ENCODE measurements at regions not wholly inside any gene's neighbourhood (a gene's known extent, or its start where the extent isn't known, plus 50 kb on each side); places are given as distances from the start of the nearest gene placed in this dataset.

GRCh38 chr5:68055686-68056085, 159.9 kb upstream of the PIK3R1 start:
- no peak for ATAC-seq (ENCODE audit: low read depth)
- no peak overlapping the region for H3K27ac Mint-ChIP-seq

GRCh38 chr5:68054638-68055037, 160.9 kb upstream of the PIK3R1 start:
- no peak overlapping the region for H3K27ac Mint-ChIP-seq

More at GRCh38 chr5:68055686-68056085, 159.9 kb upstream of the PIK3R1 start:
- H3K9ac ChIP-seq (ENCODE audit: low read length): no peak overlapping the region
- CTCF ChIA-PET: interaction anchor here (0.6 kb wide), 1 partner anchor 9 kb away, joined by 3 read pairs; no protein-coding TSS in a partner anchor
- WGBS (ENCODE audit: insufficient coverage): no CpG with 5 or more reads among the region's 1 CpG
- H3K9me3 ChIP-seq (ENCODE audit: control extremely low read depth in 1 of 3, control insufficient read depth in 2 of 3, insufficient read depth in 1 of 3, low read length in 2 of 3): no peaks in the 10 kb centered on the region
- H3K27me3 ChIP-seq (replicated peaks in 1 of 4; ENCODE audit: control extremely low read depth in 1 of 4, control insufficient read depth in 3 of 4, insufficient read depth in 4 of 4, low read length in 3 of 4): peaks cover 0 to 3% (median 0%) of the 10 kb centered on the region in 4 experiments
- DNase-seq: no peak
- POLR2A ChIA-PET: no interaction called here
- no peak overlapping the region for H3K27ac ChIP-seq (ENCODE audit: low read length in 2 of 2)
- no peaks in the 10 kb centered on the region for H3K36me3 ChIP-seq (replicated peaks in 1 of 2; ENCODE audit: control extremely low read depth in 1 of 2, control insufficient read depth in 1 of 2, extremely low read depth in 1 of 2, insufficient read depth in 2 of 2, low read length in 1 of 2)
- Mint-ChIP-seq H3K9me3 (ENCODE audit: insufficient read depth) (peaks cover 2% of the 10 kb centered on the region), H3K4me3 (no peak overlapping the region), H3K27me3 (peaks cover 21% of the 10 kb centered on the region), H3K4me1 (no peaks in the 10 kb centered on the region)
- no peaks in the 10 kb centered on the region for H4K20me1 ChIP-seq (ENCODE audit: control insufficient read depth, insufficient read depth, low read length, poor library complexity, severe bottlenecking)
- H2AFZ ChIP-seq (ENCODE audit: insufficient read depth, low read depth, low read length, poor library complexity, severe bottlenecking): no peak overlapping the region
- TF ChIP-seq CTCF (IDR thresholded peaks at IDR 0.05) (no peak), EZH2 (IDR thresholded peaks at IDR 0.05; ENCODE audit: borderline replicate concordance, insufficient read depth, low read depth, low read length, poor library complexity, severe bottlenecking) (no peak)
- intact Hi-C loops (cut with micrococcal nuclease): no loop called here
- H3K4me1 ChIP-seq (ENCODE audit: control insufficient read depth in 2 of 2, insufficient read depth in 2 of 2, low read length in 2 of 2): no peaks in the 10 kb centered on the region
- H3K4me3 ChIP-seq (ENCODE audit: control extremely low read depth in 1 of 5, extremely low read depth in 1 of 5, insufficient read depth in 1 of 5, low read depth in 2 of 5, low read length in 4 of 5): no peak overlapping the region
- H3K4me2 ChIP-seq (replicated peaks; ENCODE audit: low read depth, low read length, poor library complexity, severe bottlenecking): no peak overlapping the region
- no peaks in the 10 kb centered on the region for H3K79me2 ChIP-seq (ENCODE audit: control insufficient read depth, insufficient read depth, low read length)

More at GRCh38 chr5:68054638-68055037, 160.9 kb upstream of the PIK3R1 start:
- Mint-ChIP-seq H3K4me1 (no peaks in the 10 kb centered on the region), H3K4me3 (no peak overlapping the region), H3K27me3 (peaks cover 16% of the 10 kb centered on the region), H3K9me3 (ENCODE audit: insufficient read depth) (peaks cover 2% of the 10 kb centered on the region)
- no peaks in the 10 kb centered on the region for H4K20me1 ChIP-seq (ENCODE audit: control insufficient read depth, insufficient read depth, low read length, poor library complexity, severe bottlenecking)
- DNase-seq (no peak), ATAC-seq (ENCODE audit: low read depth) (no peak)
- H3K4me2 ChIP-seq (replicated peaks; ENCODE audit: low read depth, low read length, poor library complexity, severe bottlenecking): no peak overlapping the region
- no peaks in the 10 kb centered on the region for H3K79me2 ChIP-seq (ENCODE audit: control insufficient read depth, insufficient read depth, low read length)
- H3K4me1 ChIP-seq (ENCODE audit: control insufficient read depth in 2 of 2, insufficient read depth in 2 of 2, low read length in 2 of 2): no peaks in the 10 kb centered on the region
- H3K9ac ChIP-seq (ENCODE audit: low read length): no peak overlapping the region
- POLR2A ChIA-PET: no interaction called here
- H3K36me3 ChIP-seq (replicated peaks in 1 of 2; ENCODE audit: control extremely low read depth in 1 of 2, control insufficient read depth in 1 of 2, extremely low read depth in 1 of 2, insufficient read depth in 2 of 2, low read length in 1 of 2): no peaks in the 10 kb centered on the region
- 59% methylated on average over 4 of the region's 4 CpGs for WGBS (ENCODE audit: insufficient coverage)
- H3K27ac ChIP-seq (ENCODE audit: low read length in 2 of 2): no peak overlapping the region
- TF ChIP-seq CTCF (IDR thresholded peaks at IDR 0.05) (no peak), EZH2 (IDR thresholded peaks at IDR 0.05; ENCODE audit: borderline replicate concordance, insufficient read depth, low read depth, low read length, poor library complexity, severe bottlenecking) (no peak)
- no peaks in the 10 kb centered on the region for H3K9me3 ChIP-seq (ENCODE audit: control extremely low read depth in 1 of 3, control insufficient read depth in 2 of 3, insufficient read depth in 1 of 3, low read length in 2 of 3)
- no peak overlapping the region for H3K4me3 ChIP-seq (ENCODE audit: control extremely low read depth in 1 of 5, extremely low read depth in 1 of 5, insufficient read depth in 1 of 5, low read depth in 2 of 5, low read length in 4 of 5)
- H3K27me3 ChIP-seq (replicated peaks in 1 of 4; ENCODE audit: control extremely low read depth in 1 of 4, control insufficient read depth in 3 of 4, insufficient read depth in 4 of 4, low read length in 3 of 4): no peaks in the 10 kb centered on the region
- CTCF ChIA-PET: interaction anchor here (0.6 kb wide), 1 partner anchor 809 kb away, joined by 3 read pairs; no protein-coding TSS in a partner anchor
- no peak overlapping the region for H2AFZ ChIP-seq (ENCODE audit: insufficient read depth, low read depth, low read length, poor library complexity, severe bottlenecking)
- intact Hi-C loops (cut with micrococcal nuclease): no loop called here

Measured in B cell (primary cell).